MG63 (cell line): ENCODE measurements at regions not wholly inside any gene's neighbourhood (a gene's known extent, or its start where the extent isn't known, plus 50 kb on each side); places are given as distances from the start of the nearest gene placed in this dataset.

ENCODE experiments used
- DNase-seq: peaks from one replicate; pipeline ENCODE4 v3.0.0-alpha.2; 2020
- H3K27me3 ChIP-seq: fragments of 250-450 bp; sonication (Bioruptor Pico); 2 replicates; pipeline ENCODE4 v1.5.1; 2020; ENCODE audit warnings: mild to moderate bottlenecking, moderate library complexity
- H3K36me3 ChIP-seq: fragments of 250-450 bp; sonication (Bioruptor Pico); 2 replicates; pipeline ENCODE4 v1.5.1; 2020; ENCODE audit warnings: mild to moderate bottlenecking, moderate library complexity
- H3K4me3 ChIP-seq: fragments of 250-450 bp; sonication (Bioruptor Pico); 2 replicates; pipeline ENCODE4 v1.5.1; 2020; ENCODE audit warnings: mild to moderate bottlenecking, moderate library complexity
- H3K9me3 ChIP-seq: fragments of 250-450 bp; sonication (Bioruptor Pico); 2 replicates; pipeline ENCODE4 v1.5.1; 2020; ENCODE audit warnings: mild to moderate bottlenecking, moderate library complexity

DNA sequence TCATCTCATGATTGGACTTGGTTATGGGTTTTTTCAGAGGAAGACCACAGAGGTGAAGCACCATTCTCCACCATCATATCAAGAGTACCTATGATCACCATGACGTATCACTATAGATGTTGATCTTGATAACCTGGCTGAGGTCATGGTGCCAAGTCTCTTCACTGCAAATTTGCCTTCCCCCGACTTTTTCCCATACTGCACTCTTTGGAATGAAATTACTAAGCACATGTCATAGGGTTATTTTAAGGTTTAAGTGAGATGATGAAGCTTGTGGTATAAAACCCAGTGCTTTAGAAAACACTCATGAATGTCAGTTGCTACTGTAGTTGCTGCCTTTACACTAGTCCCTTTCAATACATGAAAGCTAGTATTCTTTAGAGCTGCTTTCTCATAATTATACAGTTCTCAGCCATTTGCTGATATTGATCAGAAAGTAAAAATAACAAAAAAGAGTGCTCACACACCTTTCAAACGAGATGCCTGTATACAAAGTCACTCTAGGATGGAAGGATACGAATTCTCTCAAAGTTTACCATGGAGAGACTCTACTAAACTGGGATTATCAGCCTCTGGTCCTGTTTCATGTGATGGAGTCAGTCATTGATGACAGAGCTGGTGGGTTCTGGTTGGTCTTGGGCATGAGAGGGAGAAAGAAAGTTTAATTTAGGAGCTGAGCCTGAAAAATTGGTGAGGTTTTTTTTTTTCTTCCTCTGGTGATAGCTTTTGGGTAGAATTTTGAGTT is 228.1 kb downstream of the PRL start:
- Histone ChIP-seq H3K36me3 (no peaks in the 10 kb centered on the region), H3K4me3 (no peak overlapping the region), H3K9me3 (no peaks in the 10 kb centered on the region), H3K27me3 (no peaks in the 10 kb centered on the region)
- DNase-seq, result no peak

- Histone ChIP-seq H3K36me3 (no peaks in the 10 kb centered on the region), H3K9me3 (no peaks in the 10 kb centered on the region), H3K4me3 (no peak overlapping the region), H3K27me3 (no peaks in the 10 kb centered on the region)
- no peak for DNase-seq
Measured at GRCh38 chr6:22069306-22069800, 227.5 kb downstream of the PRL start.

DNA sequence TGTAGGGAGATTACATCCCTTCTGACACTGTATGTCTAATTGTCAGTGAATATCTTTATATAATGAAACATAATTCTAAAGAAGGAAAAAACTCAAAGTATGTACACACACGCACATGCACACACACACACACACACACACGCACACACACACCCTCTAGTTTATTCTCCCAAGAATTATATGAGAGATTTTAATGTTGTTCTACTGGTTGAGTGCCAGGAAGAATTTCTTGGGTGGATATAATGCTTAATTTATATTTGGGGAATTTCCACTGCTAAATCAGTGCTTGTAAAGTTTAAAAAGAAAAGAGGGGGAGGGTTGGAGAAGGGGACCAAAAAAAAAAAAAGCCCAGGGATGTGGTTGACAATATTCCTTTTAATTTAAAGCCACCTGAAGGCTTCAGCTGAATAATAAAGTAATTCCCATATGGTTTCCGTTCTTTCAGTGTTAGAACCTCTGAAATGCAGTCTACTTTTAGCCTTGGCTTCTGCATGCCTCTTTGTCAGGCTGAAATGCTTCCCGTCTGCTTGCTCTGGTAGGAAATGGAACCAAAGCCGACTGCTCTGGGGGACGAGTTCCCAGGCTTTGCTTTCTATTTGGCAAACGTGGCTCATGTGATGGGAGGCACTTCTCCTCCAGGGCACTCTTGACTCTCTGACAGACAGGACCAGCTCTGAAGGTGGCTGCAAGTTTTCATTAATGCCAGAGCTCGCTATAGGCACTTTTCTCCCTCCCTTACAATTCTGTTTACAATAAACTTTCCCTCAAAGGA is 225.4 kb downstream of the PRL start:
- H3K27me3 ChIP-seq, result no peaks in the 10 kb centered on the region
- H3K36me3 ChIP-seq, result no peaks in the 10 kb centered on the region
- DNase-seq, result peak; percentile 16
- H3K4me3 ChIP-seq, result no peak overlapping the region
- no peaks in the 10 kb centered on the region for H3K9me3 ChIP-seq

DNA sequence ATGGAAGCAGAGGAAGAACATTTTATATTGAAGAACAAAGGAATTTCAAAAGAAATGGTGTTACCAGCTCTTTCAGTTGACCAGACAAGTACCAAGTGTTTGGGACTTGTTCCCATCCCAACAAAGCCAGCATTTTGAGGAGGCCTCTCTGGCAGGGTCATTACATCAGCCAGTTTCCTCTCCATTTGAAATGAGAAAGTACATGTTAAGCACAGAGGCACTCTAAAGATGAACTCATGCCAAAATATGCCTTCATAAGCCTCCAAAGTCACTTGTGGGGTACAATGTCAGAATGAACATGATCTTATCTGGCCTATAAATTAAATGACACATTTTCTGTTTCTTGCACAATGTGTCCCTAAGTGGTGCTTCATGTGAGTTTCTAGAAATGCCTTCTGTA is 223.9 kb downstream of the PRL start:
- Histone ChIP-seq H3K36me3 (no peaks in the 10 kb centered on the region), H3K9me3 (no peaks in the 10 kb centered on the region), H3K4me3 (no peak overlapping the region), H3K27me3 (no peaks in the 10 kb centered on the region)
- DNase-seq, result no peak

GRCh38 chr6:22073516-22074198 is 223.2 kb downstream of the PRL start:
- Histone ChIP-seq H3K36me3 (no peaks in the 10 kb centered on the region), H3K27me3 (no peaks in the 10 kb centered on the region), H3K9me3 (no peaks in the 10 kb centered on the region), H3K4me3 (no peak overlapping the region)
- no peak for DNase-seq

GRCh38 chr6:22078288-22078687 is 218.5 kb downstream of the PRL start:
- H3K27me3 ChIP-seq, result no peaks in the 10 kb centered on the region
- DNase-seq, result no peak
- H3K9me3 ChIP-seq, result no peaks in the 10 kb centered on the region
- no peaks in the 10 kb centered on the region for H3K36me3 ChIP-seq
- no peak overlapping the region for H3K4me3 ChIP-seq

DNA sequence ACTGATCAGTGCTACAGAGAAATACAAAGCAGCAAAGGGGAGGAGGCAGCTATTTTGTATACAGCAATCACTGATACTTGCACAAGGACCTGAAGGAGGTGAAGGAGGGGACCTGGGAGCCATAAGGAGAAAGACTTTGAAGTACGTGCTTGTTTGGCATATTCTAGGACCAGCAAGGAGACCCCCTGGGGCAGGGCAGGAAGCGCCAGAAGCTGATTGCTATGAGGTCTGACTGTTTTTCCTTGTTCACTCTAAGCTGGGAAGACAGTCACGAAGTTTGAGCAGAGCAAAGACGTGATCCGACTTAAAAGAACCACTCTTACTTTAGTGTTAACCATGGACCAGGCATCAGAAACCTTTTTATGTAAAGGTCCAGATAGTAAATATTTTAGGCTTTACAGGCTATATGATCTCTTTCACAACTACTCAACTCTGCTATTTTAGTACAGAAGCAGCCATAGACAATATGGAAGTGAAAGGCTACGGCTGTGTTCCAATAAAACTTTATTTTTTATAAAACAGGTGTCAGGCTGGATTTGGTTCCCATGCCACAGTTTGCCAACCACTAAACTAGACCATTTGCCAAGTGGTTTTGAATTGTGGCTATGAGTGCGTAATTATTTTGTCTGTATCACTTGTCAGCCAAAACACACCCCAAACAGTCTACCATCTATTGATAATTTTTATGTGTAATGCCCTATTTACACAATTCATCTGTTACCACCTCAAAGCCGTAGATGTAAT is 217.9 kb downstream of the PRL start:
- Histone ChIP-seq H3K9me3 (no peaks in the 10 kb centered on the region), H3K27me3 (no peaks in the 10 kb centered on the region), H3K36me3 (no peaks in the 10 kb centered on the region), H3K4me3 (no peak overlapping the region)
- DNase-seq, result no peak

GRCh38 chr6:22079783-22080182 is 217.1 kb downstream of the PRL start:
- Histone ChIP-seq H3K9me3 (no peaks in the 10 kb centered on the region), H3K36me3 (no peaks in the 10 kb centered on the region), H3K4me3 (no peak overlapping the region), H3K27me3 (no peaks in the 10 kb centered on the region)
- no peak for DNase-seq

DNA sequence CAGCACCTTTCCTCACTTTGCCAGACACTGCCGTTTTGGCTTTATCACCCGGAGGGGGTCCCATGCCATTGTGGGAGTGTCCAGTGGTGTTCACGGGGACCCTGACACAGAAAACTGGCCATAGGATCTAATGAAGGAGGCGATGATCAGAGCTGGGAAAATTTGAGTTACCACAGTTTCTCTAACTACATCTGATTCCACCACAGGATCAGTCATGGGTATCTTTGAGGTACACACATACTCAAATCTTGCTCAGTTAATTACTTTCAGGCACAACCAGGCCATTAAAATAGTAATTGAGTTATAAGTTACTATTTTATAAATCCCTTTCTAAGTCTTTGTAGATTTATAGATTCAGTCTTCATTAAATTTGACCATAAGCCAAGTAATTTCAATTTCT is 215.1 kb downstream of the PRL start:
- no peak for DNase-seq
- H3K4me3 ChIP-seq, result no peak overlapping the region
- no peaks in the 10 kb centered on the region for H3K27me3 ChIP-seq
- H3K36me3 ChIP-seq, result no peaks in the 10 kb centered on the region
- H3K9me3 ChIP-seq, result no peaks in the 10 kb centered on the region

DNA sequence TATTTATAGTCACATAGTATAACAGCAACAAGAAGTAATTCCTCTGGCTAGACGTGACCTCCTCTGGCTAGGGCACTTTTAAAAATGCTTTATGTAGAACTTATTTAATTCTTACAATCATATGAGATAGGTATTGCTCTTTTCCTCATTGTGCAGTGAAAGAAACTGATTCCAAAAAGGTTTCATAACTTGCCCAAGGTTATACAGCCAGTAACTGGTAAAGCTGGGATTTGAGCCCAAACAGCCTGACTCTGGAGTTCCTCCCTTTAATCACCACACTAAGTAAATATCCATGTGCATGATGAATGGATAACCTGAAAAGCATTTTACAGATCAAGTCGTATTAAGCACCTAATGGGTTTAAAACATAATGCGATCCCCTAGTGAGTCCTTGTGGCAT is 214.6 kb downstream of the PRL start:
- H3K36me3 ChIP-seq, result no peaks in the 10 kb centered on the region
- DNase-seq, result no peak
- no peaks in the 10 kb centered on the region for H3K27me3 ChIP-seq
- no peaks in the 10 kb centered on the region for H3K9me3 ChIP-seq
- no peak overlapping the region for H3K4me3 ChIP-seq

- no peak overlapping the region for H3K4me3 ChIP-seq
- no peak for DNase-seq
- no peaks in the 10 kb centered on the region for H3K27me3 ChIP-seq
- no peaks in the 10 kb centered on the region for H3K9me3 ChIP-seq
- no peaks in the 10 kb centered on the region for H3K36me3 ChIP-seq
Measured at GRCh38 chr6:22083119-22083518, 213.7 kb downstream of the PRL start.

- no peak for DNase-seq
- Histone ChIP-seq H3K27me3 (no peaks in the 10 kb centered on the region), H3K9me3 (no peaks in the 10 kb centered on the region), H3K36me3 (no peaks in the 10 kb centered on the region), H3K4me3 (no peak overlapping the region)
Measured at GRCh38 chr6:22087960-22088706, 208.7 kb downstream of the PRL start.

DNA sequence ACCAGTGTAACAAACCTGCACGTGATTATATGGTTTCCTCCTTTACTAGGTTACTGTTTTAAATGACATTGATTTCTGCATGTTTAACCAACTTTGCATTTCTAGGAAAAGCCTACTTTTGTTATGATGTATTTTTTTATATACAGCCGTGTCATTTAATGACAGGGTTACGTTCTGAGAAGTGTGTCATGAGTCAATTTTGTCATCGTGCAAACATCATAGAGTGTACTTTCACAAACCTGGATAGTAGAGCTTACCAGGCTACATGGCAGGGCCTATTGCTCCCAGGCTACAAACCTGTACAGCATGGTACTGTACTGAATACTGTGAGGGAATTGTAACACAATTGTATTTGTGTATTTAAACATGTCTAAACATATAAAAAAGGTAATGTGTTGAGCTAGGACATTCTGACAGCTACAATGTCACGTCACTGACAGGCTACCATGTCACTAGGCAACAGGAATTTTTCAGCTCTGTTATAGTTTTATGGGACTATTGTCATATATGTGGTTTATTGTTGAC is 205.3 kb downstream of the PRL start:
- DNase-seq, result no peak

DNA sequence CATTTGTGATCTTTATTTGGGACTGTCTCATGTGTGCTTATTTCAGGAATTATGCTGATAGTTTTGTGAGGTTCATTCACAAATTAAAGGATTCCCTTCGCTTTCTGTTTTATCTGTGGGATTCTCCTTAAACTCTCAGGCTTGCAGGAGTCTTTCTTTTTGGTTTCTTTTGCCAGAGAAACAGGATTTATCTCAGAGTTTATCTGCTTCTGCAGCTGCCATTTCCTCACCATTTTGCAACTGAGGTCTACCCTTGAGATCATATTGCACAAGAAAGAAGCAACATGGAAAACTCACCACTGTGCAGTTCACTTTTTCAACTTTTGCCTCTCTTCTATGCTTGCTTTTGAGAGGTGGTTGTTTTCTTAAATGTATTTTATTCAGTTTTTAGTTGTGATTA is 201.0 kb downstream of the PRL start:
- Histone ChIP-seq H3K36me3 (no peaks in the 10 kb centered on the region), H3K9me3 (no peaks in the 10 kb centered on the region), H3K27me3 (no peaks in the 10 kb centered on the region), H3K4me3 (no peak overlapping the region)
- no peak for DNase-seq

More for the DNA sequence above, 205.3 kb downstream of the PRL start:
- no peaks in the 10 kb centered on the region for H3K36me3 ChIP-seq
- no peaks in the 10 kb centered on the region for H3K27me3 ChIP-seq
- no peaks in the 10 kb centered on the region for H3K9me3 ChIP-seq
- H3K4me3 ChIP-seq, result no peak overlapping the region

DNA sequence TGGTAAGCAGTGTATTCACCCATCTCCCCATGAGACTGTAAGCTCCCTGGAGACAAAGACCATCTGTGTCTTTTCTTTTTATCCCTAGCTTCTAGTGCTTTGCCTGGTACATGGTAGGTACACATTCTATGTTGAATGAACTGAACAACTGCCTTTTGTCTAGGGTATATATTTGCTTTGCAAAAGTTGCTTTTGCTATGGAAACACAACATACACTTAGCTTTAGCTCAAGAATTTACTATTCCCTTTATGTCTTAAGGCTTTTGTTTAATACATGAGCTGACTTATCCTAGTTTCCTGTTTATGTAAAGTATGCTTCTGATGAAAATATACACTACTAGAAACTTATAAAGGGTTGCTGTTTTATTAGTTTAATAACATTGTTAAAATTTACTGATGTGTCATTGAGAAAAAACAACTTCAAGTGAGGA is 198.2 kb downstream of the PRL start:
- DNase-seq, result no peak

GRCh38 chr6:22099231-22099630 is 197.6 kb downstream of the PRL start:
- DNase-seq, result peak; percentile 18

More for the DNA sequence above, 198.2 kb downstream of the PRL start:
- Histone ChIP-seq H3K9me3 (no peaks in the 10 kb centered on the region), H3K27me3 (no peaks in the 10 kb centered on the region), H3K4me3 (no peak overlapping the region), H3K36me3 (no peaks in the 10 kb centered on the region)

More at GRCh38 chr6:22099231-22099630, 197.6 kb downstream of the PRL start:
- H3K36me3 ChIP-seq, result no peaks in the 10 kb centered on the region
- no peak overlapping the region for H3K4me3 ChIP-seq
- H3K9me3 ChIP-seq, result no peaks in the 10 kb centered on the region
- no peaks in the 10 kb centered on the region for H3K27me3 ChIP-seq
